ENCODE measurements at regions not wholly inside any gene's neighbourhood (a gene's known extent, or its start where the extent isn't known, plus 50 kb on each side); places are given as distances from the start of the nearest gene placed in this dataset.
A peak's percentile ranks its signal among the peaks of the same experiment; 100 is the strongest.

GRCh38 chr7:91527460-91527859 is 263.2 kb downstream of the FZD1 start:
- no peak for DNase-seq

GRCh38 chr7:91533996-91534395 is 269.8 kb downstream of the FZD1 start:
- no peak for DNase-seq

- DNase-seq = no peak
Observed at GRCh38 chr7:91537260-91538152, 273.3 kb downstream of the FZD1 start.

- peak; percentile 52 for DNase-seq
Observed at GRCh38 chr7:91541641-91542040, 277.4 kb downstream of the FZD1 start.

GRCh38 chr7:91543646-91544045 is 279.4 kb downstream of the FZD1 start:
- DNase-seq = no peak

- no peak for DNase-seq
Observed at GRCh38 chr7:91549878-91550277, 285.6 kb downstream of the FZD1 start.

GRCh38 chr7:91550931-91551330 is 286.7 kb downstream of the FZD1 start:
- no peak for DNase-seq

GRCh38 chr7:91551377-91552175 is 287.3 kb downstream of the FZD1 start:
- no peak for DNase-seq

GRCh38 chr7:91553410-91553895 is 289.2 kb downstream of the FZD1 start:
- no peak for DNase-seq

- DNase-seq = no peak
Observed at GRCh38 chr7:91554883-91555282, 290.6 kb downstream of the FZD1 start.

GRCh38 chr7:91556239-91556638 is 292.0 kb downstream of the FZD1 start:
- no peak for DNase-seq

- no peak for DNase-seq
Observed at GRCh38 chr7:91556956-91557650, 292.9 kb downstream of the FZD1 start.

- peak; percentile 87 for DNase-seq
Observed at GRCh38 chr7:91557789-91558404, 293.7 kb downstream of the FZD1 start.

- DNase-seq = no peak
Observed at GRCh38 chr7:91559947-91560346, 295.7 kb downstream of the FZD1 start.

GRCh38 chr7:91564101-91564500 is 299.9 kb downstream of the FZD1 start:
- no peak for DNase-seq

- no peak for DNase-seq
Observed at GRCh38 chr7:91564541-91564940, 300.3 kb downstream of the FZD1 start.

GRCh38 chr7:91565499-91566401 is 301.5 kb downstream of the FZD1 start:
- DNase-seq = peak; percentile 52

- DNase-seq = no peak
Observed at GRCh38 chr7:91566402-91566732, 302.1 kb downstream of the FZD1 start.

GRCh38 chr7:91567081-91568012 is 303.1 kb downstream of the FZD1 start:
- DNase-seq = no peak

- DNase-seq = no peak
Observed at GRCh38 chr7:91568138-91568537, 303.9 kb downstream of the FZD1 start.

Data from fibroblast of skin of scalp (primary cell).